ENCODE measurements at regions not wholly inside any gene's neighbourhood (a gene's known extent, or its start where the extent isn't known, plus 50 kb on each side); places are given as distances from the start of the nearest gene placed in this dataset.

- TF ChIP-seq CTCF (IDR thresholded peaks at IDR 0.05) (no peak), ZFX (IDR thresholded peaks at IDR 0.05; ENCODE audit: borderline replicate concordance) (no peak)
These were observed 86.5 kb upstream of the BRINP3 start for GRCh38 chr1:190564117-190564516.

All from 22Rv1 (cell line).